Ovary (tissue), 3 donors: ENCODE measurements at regions not wholly inside any gene's neighbourhood (a gene's known extent, or its start where the extent isn't known, plus 50 kb on each side); places are given as distances from the start of the nearest gene placed in this dataset.
"Not testable (repeated sequence)": the region's sequence is repeated elsewhere in the genome, so short reads cannot be mapped to it uniquely, and the experiment has no call there.

ENCODE experiments used
- CTCF ChIP-seq, 3 donors: fragments of 450-650 bp in 2 of 3; fragments of 200-600 bp in 1 of 3; IDR thresholded peaks; one replicate each; pipeline versions ENCODE4 v1.5.1 to v1.8.0; 2016 to 2022; ENCODE audit warnings: antibody characterized with exemption in 3 of 3, mild to moderate bottlenecking in 1 of 3
- EP300 ChIP-seq: sonication (generic); formaldehyde crosslinking; IDR thresholded peaks from one replicate; pipeline ENCODE4 v1.6.1; 2017; ENCODE audit warnings: antibody characterized with exemption
- POLR2A ChIP-seq: fragments of 450-650 bp; IDR thresholded peaks from one replicate; pipeline ENCODE4 v1.6.1; 2017; ENCODE audit warnings: antibody characterized with exemption, mild to moderate bottlenecking, moderate library complexity
- donor health status: DM: no; HTN: no; CAD: no.

GRCh38 chr17:19475800-19476199 is 57.9 kb upstream of the SLC47A1 start:
- TF ChIP-seq CTCF (IDR thresholded peaks at IDR 0.05); POLR2A; EP300: not testable (repeated sequence)
